Testis (tissue), 2 donors: ENCODE measurements at regions not wholly inside any gene's neighbourhood (a gene's known extent, or its start where the extent isn't known, plus 50 kb on each side); places are given as distances from the start of the nearest gene placed in this dataset.

ENCODE experiments used
- DNase-seq: peaks from one replicate; pipeline ENCODE4 v3.0.0-alpha.2; 2019
- H3K27ac ChIP-seq, 2 donors: fragments of 200-600 bp; sonication (generic); one replicate each; pipeline ENCODE4 v1.5.1; 2019
- H3K27me3 ChIP-seq: fragments of 200-600 bp; sonication (generic); one replicate; pipeline ENCODE4 v1.5.1; 2019
- H3K36me3 ChIP-seq: fragments of 200-600 bp; sonication (generic); one replicate; pipeline ENCODE4 v1.5.1; 2017; ENCODE audit warnings: low read depth; ENCODE audit errors: missing control alignments
- H3K4me1 ChIP-seq: fragments of 200-600 bp; sonication (generic); one replicate; pipeline ENCODE4 v1.5.1; 2019
- H3K4me3 ChIP-seq, 2 donors: fragments of 200-600 bp; sonication (generic); one replicate each; pipeline ENCODE4 v1.5.1; 2017 to 2019
- H3K9me3 ChIP-seq: fragments of 200-600 bp; sonication (generic); one replicate; pipeline ENCODE4 v1.5.1; 2017
- CTCF ChIP-seq, 3 experiments: fragments of 450-650 bp in 2 of 3; fragments of 200-600 bp in 1 of 3; sonication (generic) in 1 of 3; IDR thresholded peaks; one replicate each; pipeline ENCODE4 v1.5.1; 2016 to 2019; ENCODE audit warnings: antibody characterized with exemption in 3 of 3, mild to moderate bottlenecking in 2 of 3, moderate library complexity in 1 of 3
- POLR2A ChIP-seq: fragments of 450-650 bp; IDR thresholded peaks from one replicate; pipeline ENCODE4 v1.6.1; 2017; ENCODE audit warnings: antibody characterized with exemption, mild to moderate bottlenecking, moderate library complexity
- whole genome bisulfite sequencing, 2 donors: methylation state at CpG; one replicate each; pipeline ENCODE4 v1.1.5; 2018; 5-methylcytosine and 5-hydroxymethylcytosine counted together
- intact Hi-C: fragments of 100-400 bp; cut with DNase I; formaldehyde crosslinking; loops from one replicate; pipeline ENCODE4 v1.15.1; 2023; ENCODE audit warnings: low total_unique reads

DNA sequence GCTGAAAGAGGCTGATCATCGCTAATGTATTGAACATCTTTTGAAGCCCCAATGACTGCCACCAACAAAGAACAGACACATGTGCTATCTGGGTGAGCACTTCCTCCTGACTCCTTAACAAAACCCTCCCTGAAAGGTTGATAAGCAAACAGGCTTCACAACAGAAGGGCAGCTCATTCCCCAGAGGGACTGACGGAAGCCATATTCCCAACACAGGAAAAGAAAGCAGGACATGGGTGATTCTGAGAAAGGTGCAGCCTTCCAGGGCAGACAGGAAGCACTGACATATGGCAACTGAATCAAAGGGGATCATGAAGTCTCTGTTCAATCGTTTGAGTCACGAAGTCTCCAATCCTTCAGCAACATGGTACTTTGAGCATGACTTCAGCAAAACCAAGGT lies 929.0 kb downstream of the MCTP2 start:
- Histone ChIP-seq H3K4me1 (no peaks in the 10 kb centered on the region), H3K36me3 (no peaks in the 10 kb centered on the region), H3K27me3 (no peaks in the 10 kb centered on the region), H3K9me3 (no peaks in the 10 kb centered on the region), H3K4me3 (no peak overlapping the region), H3K27ac (no peak overlapping the region)
- DNase-seq = no peak
- WGBS, 2 donors = 86 to 90% methylated on average over 4 of the region's 4 CpGs
- TF ChIP-seq CTCF (IDR thresholded peaks at IDR 0.05) (no peak), POLR2A (no peak)
- intact Hi-C loops = no loop called here

GRCh38 chr15:95162069-95162468 lies 930.7 kb downstream of the MCTP2 start:
- intact Hi-C loops = no loop called here
- Histone ChIP-seq H3K9me3 (no peaks in the 10 kb centered on the region), H3K4me3 (no peak overlapping the region), H3K27ac (peak overlapping the region in 1 of 2 donors; percentile 60), H3K27me3 (no peaks in the 10 kb centered on the region), H3K4me1 (no peaks in the 10 kb centered on the region), H3K36me3 (no peaks in the 10 kb centered on the region)
- no peak for DNase-seq
- WGBS, 2 donors = 66 to 70% methylated on average over 3 of the region's 3 CpGs
- TF ChIP-seq POLR2A = no peak
- TF ChIP-seq CTCF (IDR thresholded peaks at IDR 0.05) = no peak

DNA sequence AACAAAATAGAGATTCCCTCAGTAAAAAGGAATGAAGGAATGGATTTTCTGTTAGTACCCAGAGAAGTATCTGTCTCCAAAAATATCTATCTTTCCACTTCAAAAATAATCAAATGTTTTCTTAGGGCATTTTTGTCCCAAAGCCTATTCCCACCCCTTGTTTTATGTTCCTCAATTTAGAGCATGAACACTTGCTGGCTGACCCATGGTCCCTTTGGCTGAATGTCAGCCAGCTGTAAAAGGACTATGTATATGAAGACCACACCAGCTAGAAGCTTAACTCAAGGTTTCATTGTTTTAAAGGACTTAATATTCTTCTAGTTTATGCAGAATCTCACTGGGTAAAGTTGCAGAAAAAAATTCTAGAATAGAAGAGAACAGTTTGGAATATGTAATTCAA lies 931.2 kb downstream of the MCTP2 start:
- H3K27ac ChIP-seq = peak overlapping the region in 1 of 2 donors; percentile 60
- no peak for DNase-seq
- no peaks in the 10 kb centered on the region for H3K36me3 ChIP-seq
- H3K4me1 ChIP-seq = no peaks in the 10 kb centered on the region
- TF ChIP-seq CTCF (IDR thresholded peaks at IDR 0.05) = no peak
- no peak for TF ChIP-seq POLR2A
- no peaks in the 10 kb centered on the region for H3K27me3 ChIP-seq
- H3K4me3 ChIP-seq = no peak overlapping the region
- intact Hi-C loops = no loop called here
- no peaks in the 10 kb centered on the region for H3K9me3 ChIP-seq

GRCh38 chr15:95162967-95163531 lies 931.7 kb downstream of the MCTP2 start:
- DNase-seq = no peak
- WGBS, 2 donors = 47 to 51% methylated on average over 7 of the region's 7 CpGs
- TF ChIP-seq POLR2A = no peak
- TF ChIP-seq CTCF (IDR thresholded peaks at IDR 0.05) = no peak
- Histone ChIP-seq H3K36me3 (no peaks in the 10 kb centered on the region), H3K4me3 (no peak overlapping the region), H3K4me1 (no peaks in the 10 kb centered on the region), H3K27me3 (no peaks in the 10 kb centered on the region), H3K27ac (peak overlapping the region in 1 of 2 donors; percentile 60), H3K9me3 (no peaks in the 10 kb centered on the region)
- intact Hi-C loops = no loop called here

GRCh38 chr15:95168152-95168551 lies 936.8 kb downstream of the MCTP2 start:
- TF ChIP-seq CTCF (IDR thresholded peaks at IDR 0.05) = no peak
- TF ChIP-seq POLR2A = no peak
- Histone ChIP-seq H3K4me3 (no peak overlapping the region), H3K36me3 (no peaks in the 10 kb centered on the region), H3K9me3 (no peaks in the 10 kb centered on the region), H3K4me1 (peaks cover 4% of the 10 kb centered on the region), H3K27me3 (no peaks in the 10 kb centered on the region), H3K27ac (no peak overlapping the region)
- DNase-seq = no peak
- 44 to 62% methylated on average over 1 of the region's 1 CpG for WGBS, 2 donors
- intact Hi-C loops = no loop called here
